ENCODE measurements at regions not wholly inside any gene's neighbourhood (a gene's known extent, or its start where the extent isn't known, plus 50 kb on each side); places are given as distances from the start of the nearest gene placed in this dataset.

DNA sequence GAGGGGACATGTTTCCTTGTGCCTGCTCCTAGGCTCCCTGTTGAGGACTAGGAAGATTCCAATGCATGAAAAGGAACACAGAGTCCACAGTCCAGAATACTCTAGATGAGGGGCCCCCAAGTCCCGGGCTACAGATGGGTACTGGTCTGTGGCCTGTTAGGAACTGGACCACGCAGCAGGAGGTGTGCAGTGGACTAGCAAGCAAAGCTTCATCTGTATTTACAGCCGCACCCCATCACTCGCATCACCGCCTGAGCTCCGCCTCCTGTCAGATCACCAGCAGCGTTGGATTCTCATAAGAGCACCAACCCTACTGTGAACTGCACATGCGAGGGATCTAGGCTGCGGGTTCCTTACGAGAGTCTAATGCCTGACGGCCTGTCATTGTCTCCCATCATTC is 233.0 kb upstream of the MKLN1 start:
- no peak for DNase-seq

DNA sequence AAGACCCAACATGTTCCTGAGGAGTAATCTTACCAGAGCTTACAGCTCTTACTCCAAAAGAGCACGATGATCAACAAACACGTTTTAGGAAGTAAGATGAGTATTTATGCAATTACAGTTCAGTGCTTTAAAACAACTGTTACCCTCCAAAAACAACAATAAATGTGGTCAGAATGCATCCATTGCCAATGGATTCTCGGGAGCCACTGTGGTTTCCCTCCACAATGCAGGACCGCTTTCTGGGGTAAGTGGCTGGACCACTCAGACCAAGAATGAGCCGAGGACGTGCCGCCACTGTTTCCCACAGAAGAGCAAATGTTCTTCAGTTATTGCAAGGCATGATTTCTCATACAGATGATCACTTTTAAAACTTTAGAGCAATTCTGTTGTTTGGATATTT is 232.3 kb upstream of the MKLN1 start:
- DNase-seq = no peak

DNA sequence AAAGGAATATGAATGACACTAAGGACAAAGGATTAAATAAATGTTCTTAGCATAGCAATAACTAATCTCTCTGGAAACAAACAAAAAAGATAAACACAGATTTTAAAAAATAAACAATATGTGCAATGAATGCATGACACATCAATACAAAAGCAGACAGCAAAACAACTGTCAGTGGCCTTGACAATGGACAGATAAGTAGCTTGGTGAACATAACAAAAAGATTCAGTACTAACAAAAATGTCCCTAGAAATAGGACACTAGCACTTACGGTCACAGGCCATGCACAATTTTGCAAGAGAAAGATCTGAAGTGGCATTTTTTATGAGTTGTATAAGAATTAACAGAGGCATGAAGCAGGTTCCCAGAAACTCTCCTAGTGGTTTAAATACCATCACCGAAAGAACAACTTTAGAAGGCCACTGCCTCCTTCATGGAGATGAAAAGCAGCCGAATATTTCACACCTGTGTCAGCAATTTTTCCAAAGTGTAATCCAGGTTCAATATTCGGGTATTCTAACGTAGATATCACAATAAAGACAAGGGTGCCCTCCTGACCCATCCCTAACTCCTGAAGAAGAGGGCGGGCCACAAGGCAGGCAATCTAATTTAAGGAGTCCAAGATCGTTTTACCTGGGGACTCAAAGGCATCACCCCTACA is 231.3 kb upstream of the MKLN1 start:
- DNase-seq = no peak

DNA sequence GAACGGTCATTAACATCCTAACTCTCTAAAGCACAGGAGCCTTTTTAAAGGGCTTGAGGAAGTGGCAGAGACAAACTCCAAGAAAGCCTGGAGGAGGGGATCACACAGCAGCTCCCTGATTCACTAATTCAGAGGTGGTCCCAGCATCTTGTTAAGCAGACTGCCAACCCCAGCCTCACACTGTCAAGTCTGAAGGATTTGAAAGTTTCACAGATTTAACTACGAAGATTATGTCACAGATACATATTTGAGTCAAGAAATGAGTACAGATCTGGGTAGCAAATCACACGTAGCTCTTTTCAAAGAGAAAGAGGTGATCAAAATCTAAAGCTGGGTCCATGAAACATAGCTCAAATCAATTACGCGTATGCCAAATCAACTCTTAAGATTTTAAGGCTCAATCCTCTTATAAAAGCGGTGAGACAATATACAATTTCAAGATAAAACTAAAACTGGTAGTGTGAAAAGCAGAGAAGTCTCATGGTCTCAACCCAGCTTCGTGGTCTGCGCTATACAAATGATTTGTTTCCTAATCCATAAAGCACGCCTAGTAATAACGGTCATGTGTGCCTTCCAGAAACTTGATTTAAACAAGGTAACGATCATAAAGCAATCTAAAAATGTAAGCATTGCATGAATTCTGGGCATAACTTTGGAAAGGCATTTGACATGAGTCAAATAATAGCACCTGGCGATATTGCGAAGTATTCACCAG is 229.9 kb upstream of the MKLN1 start:
- no peak for DNase-seq

DNA sequence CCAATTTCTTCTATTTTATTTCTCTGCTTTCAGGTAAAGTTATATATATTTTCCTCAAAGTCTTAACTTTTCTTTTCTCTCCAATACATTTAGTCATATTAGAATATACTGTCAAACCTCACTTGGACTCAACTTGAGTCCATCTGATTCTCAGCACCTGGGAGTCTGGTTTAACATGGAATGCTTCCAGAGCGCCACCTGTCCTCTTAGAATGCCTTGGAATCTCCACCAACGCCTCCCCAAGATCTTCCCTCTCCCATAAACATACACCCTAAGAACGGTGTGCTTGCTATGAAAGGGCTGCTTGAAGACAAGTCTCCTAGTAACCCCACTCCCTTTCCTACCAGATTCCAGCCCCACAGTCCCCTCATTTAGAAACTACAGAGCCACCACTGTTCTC is 229.1 kb upstream of the MKLN1 start:
- no peak for DNase-seq

DNA sequence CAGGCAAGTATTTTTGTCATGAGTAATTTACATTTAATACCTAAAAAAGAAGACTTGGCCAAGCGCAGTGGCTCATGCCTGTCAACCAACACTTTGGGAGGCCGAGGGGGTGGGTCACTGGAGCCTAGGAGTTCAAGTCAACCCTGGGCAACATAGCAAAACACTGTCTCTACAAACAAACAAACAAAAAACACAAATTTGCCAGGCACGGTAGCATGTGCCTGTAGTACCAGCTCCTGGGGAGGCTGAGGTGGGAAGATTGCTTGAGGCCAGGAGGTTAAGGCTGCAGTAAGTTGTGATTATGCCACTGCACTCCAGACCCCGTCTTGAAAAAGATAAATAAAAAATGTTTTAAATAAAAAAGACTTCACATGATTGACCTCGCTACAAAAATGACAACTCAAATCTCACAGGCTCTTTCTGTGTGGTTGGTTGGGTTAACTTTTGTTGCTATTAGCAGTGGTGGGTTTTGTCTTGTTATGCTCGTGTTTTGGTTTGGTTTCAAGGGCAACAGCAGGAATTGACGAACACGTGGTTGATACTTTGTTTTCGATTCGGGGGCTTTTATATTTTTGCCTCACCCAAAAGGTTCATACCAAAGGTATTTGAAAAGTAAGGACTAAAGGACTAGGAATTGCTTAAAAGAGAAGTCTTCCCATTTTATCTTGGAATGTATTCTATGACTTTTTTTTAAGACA is 227.2 kb upstream of the MKLN1 start:
- no peak for DNase-seq

DNA sequence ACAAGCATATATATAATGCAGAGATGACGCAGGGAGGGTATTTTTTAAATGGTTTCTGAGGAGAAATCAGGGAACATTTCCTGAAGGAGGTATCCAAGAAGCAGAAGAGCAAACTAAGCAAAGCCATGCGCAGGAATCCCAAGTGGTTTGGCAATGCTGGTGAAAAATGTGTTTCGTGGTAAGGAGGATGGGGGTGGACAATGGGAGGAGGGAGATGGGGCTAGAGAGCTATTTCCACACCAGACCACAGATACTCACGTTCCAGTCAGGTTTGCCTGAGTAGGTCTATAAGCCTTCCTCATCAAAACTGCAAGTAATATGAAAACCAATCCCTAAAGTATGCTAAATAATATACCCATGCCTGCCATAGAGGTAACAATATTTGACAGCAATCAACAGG is 223.7 kb upstream of the MKLN1 start:
- DNase-seq = peak; percentile 67

DNA sequence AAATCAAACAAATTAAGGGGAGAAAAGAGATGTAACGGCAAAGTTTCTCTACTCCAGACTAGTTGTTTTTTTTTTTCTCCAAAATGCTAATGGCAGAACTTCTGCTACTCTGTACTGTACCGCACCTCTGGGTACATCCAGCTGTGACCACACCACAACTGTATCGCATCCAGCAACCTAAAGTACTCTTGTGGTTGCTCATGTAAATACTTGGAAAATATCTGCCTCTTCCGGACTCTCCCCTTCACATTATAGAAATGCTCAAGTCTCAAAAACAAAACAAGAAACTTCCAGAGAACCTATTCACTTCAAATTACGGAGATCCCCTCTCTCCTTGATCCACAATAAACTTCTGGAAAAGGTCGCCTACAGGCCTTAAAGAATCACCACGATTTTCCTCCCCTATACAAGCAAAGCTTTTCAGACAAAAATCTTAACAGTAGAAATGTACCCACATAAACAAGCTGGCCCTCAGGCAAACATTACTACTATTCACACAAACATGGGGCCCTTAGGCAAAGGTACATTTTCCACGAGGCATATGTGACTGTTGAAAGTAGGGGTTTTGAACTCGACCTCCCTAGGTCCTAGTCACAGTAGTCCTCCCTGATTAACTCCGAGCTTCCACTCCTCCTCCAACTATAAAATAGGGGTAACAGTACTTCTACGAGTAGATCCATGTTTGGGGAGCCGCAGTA is 222.9 kb upstream of the MKLN1 start:
- no peak for DNase-seq

DNA sequence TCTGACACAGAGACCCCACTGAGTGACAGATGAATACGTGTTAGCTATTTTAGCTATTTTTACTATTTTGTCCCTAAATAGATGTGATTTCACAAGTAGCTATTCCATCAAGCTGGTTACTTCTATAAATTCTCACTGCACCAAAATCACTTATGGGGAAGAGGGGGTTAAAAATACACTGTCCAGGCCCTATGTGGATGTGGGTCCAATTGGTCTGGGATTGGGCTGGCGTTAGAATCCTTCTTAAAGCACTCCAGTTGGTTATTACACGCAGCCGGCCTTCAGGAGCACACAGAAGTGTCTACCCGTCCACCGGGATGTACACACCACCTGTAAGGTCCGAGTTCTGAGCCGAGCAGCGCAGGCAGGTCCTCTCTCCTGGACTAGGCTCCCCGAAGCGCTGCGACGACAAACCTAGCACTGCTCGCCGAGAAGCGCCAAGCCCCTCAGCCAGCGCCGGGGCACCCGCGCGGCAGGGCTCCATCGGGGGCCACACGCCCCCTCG is 222.3 kb upstream of the MKLN1 start:
- peak; percentile 3 for DNase-seq

DNA sequence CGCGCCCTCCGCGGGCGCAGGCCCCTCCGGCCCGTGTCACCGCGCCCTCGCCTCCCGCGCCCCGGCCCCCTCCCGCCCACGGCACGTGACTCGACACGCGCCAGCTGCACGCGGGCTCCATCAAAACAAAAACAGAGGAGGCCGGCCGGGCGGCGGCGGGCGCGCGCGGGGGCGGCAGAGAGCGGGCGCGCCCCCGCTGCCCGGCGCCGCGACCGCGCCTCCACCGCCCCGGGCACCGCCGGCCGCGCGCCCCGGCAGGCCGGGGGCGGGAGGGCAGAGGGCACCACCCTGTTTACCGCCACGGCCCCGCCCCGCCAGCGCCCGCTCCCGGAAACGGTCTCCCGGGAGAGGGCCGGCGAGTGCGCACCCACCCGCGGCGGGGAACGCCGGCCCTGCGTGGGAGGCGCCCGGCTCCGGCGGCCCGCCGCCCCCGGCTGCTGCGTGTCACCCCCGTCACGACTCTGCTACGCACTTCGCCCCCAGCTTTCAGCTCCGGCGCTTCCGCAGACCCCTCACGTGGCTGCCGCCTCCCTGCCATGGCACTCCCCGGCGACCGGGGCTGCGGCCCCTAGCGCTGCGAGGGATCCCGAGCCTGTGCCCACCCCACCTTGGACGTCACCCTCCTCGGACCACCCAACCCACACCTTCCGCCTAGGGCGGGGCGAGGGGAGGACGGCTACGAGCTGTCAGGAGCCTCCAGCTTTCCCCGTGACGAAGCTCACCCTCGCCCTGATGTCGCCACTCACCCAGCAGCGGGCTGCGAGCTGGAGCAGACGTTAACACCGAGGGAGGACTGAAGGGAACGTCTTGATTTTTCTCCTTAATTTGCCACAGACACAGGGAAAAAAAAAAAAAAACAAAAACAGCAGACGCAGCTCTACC is 221.6 kb upstream of the MKLN1 start:
- DNase-seq = peak; percentile 72

DNA sequence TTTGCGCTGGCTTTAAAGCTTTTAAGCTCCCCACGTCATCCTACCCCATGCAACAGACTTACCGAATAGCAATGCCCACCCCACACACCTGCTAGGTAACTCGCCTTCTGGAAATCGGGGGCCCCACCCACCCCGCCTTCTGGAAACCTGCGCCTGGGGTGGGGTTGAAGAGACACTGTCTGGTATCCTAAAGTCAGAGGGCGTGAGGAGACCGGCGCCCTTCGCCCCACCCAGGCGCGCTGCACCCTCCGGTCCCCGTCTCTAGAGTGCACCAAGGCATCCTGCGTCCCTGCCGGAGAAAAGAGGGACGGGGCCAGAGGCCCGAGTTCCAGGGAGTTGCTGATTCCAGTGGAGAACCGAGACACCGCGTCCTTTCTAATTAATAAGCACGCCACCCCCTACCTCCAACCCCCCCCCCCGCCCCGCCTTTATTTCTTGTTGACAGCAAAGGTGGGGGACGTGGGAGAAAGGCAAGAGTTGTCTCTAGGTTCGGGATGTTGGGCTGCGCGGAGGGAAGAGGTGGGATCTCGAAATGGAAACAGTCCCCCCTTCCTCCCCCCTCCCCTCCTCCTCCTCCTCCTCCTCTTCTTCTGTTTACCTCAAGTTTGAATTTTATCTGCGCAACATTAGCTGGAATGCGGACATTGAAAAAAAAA is 220.9 kb upstream of the MKLN1 start:
- peak; percentile 43 for DNase-seq

DNA sequence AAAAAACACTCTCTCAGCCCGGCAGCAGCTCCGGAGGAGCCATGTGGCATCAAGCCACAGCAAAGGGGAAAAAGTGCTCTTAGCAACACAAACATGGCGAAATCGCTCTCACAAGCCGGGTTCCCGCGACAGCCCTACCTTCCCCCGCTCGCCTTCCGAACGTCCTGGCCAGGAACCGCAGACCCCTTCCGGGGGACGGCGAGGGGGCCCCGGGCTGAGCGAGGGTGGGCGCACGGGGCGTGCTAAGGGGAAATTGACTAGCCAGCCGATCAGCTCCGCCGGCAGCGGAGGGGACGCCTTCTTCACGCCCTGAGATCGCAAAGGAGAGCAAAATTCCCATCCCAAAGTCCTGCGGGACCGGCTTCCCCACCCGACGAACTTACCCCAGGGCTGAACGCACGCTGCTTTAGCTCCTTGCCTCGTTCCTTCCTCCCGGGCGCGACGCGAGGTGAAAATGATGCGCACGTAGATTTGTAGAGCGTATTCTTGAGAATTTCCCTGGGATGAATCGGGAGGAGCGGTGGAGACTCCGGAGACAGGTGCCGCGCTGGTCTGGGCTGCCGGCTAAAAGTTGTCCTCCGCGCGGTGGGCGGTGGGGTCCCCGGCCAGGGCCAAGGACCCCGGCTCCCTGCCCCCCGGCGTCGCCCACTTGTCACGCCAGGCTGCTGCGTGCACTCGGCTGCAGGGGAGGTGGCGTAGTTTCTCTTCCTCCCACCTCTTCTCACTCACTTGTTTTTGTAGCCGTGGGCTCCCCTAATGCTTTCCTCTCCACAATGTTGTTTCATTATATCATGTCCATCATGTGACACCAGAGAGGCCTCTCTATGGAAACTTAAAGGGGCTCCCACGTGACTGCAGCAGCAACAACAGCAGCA is 220.1 kb upstream of the MKLN1 start:
- DNase-seq = peak; percentile 42

DNA sequence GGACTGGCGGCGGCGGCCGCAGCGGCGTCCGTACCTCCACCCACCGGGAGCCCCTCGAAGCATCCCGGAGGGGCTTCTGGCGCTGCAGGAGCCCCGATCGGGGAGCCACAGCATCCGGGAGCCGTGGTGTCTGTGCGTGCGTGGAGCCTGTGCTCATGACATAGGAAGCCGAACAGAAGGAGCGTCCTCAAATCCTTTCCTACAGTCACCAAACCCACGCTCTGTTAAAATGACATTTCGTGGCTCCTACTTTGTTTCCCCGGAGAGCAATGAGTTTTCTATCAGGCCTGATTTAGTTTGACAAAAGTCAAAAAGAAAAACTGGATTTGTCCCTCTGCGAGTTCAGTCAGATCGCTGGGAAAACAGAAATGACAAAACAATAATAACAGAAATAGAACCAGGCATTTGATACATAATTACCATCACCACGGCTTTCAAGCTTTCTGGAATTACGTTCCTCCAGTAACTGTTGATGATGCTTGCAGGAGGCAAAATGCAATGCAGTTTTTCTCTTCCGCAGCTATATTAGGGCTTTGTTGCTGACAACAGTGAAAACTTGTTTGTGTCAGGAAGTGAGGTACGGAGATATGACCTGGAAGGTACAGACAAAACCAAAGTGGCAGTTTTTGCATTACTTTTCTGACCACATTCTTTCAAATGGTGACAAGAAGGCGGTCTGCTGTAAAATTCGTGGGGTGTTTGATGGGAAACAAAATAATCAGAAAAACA is 219.3 kb upstream of the MKLN1 start:
- DNase-seq = no peak

DNA sequence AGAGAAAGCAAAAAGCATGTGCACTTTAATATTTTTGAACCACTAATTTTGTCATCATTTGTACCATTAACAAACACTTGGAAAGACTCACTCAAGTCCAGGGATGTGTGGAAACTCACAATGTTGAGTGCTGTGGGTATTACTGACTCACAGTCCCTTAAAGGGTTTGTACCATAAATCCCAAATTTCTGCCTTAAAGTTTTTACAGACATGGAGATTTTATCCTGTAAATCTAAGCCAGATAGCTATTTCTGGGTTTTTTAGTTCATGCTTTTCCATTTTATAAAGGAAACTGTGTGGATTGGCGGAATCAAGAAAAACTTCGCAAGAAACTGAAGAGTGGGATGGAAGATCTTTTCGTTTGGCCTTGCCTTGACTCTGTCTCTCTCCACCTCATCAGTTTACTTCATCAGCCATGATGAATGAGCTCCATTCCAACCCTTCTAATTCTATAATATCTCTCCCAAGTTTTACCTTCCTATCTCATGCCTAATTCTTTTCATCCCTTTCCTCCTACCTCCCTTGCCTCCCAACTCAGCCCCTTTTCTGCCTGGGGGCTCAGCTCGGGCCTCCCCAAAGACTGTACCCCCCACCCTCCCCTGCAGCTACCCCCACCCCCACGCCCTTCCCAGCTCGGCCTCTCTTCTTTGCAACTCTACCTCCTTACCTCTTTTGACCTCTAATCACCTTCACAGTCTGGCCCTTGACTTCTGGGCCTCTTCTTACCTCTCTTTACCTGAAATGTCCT is 218.5 kb upstream of the MKLN1 start:
- DNase-seq = no peak

DNA sequence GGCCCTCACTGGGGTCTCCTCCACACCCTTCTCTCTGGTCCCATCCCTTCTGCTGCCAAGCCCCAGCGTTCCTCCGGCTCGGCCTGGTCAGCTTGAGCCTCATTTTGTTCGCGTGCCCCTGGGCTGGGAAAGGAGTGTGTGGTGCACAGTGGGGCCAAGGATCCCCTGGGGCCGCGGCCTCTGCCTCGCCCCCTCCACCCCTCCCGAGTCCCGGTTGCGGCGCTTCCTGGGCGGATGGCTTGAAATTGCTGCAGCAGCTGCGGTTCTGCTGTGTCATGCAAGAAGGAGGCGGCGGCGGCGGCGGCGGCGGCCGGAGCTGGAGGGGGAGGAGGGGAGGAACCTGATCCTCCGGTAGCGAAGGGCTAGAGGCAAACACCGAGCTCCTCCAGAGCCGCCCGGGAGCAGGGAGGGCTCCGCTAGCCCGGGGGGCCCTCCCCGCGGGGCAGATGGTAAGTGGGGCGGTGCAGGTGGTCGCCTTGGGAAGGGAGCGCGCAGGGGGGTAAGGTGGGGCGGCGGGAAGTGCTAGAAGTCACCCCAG is 217.8 kb upstream of the MKLN1 start:
- peak; percentile 65 for DNase-seq

DNA sequence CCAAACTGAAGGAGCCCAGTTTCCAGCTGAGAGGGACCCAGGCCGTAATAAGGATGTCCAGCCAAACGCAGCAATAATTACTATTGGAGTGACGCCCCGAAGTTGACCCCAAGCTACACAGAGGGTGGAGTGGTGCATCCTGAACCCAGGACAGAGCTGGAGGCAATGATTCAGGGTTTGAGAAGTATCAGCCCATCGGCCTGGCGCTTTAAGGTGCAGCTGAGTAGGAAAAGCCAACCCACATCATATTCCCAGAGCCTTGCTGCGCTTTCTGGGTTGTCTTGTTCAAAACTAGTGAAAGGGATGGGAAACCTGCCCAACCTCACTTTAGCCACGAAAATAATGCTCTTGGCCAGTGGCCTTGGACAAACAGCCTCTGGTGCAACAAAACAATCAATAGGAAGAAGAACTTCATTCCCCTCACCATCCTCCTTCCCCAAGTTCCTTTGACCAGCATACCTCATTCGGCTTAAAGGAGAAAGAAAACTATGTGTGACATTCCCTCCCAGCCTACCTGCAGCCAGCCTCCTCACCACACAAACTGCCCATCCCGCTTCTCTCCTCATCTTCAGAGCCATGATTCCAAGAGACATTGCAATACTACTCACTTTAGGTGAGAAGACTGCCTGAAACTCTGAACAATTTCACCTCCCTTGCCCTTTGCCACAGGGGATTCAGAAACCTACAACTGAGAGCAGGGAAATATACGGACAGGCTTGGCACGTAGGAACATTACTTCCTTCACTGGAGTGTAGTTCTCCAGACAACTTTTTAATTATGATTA is 217.2 kb upstream of the MKLN1 start:
- DNase-seq = no peak

DNA sequence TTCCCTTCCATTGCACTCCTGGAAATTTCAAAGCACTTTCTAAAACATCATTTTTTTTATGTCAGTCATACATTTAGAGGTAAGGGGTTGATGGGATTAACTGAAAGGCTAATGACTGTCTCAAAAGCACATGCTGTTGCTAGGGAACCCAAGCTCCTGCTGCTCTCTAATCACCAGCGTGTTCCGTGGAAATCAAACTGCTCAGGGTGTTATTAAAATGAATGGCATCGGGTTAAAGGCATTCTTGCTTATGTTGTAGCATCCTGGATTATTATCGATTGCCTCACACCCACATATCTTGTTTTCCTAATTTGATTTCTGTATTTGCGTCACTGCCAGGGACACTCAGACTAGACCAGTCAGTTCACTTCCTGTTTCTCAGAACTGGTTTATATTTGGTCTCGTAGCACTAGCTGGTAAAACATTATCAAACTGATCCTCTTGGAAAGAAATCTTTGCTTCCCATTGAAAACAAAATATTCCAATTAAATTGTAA is 216.5 kb upstream of the MKLN1 start:
- DNase-seq = no peak

DNA sequence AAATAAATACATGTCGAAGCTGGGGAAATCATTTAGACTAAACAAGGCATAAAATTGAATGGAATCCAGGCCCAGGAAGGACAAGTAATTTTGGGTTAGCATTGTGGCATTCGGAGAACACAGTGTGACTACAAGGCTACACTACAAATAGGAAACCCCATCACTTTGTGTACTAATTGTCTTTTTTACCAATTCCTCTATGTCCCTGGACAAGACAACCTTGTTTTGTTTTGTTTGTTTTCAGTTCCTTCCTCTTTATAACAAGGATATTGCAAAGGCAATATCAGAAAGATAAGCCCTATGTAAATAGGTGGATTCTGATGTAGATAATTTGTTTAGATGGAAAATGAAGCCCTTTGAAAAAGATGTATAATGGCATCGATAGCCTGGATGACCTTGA is 215.9 kb upstream of the MKLN1 start:
- DNase-seq = no peak
